ENCODE measurements at regions not wholly inside any gene's neighbourhood (a gene's known extent, or its start where the extent isn't known, plus 50 kb on each side); places are given as distances from the start of the nearest gene placed in this dataset.

- TF ChIP-seq CTCF (IDR thresholded peaks at IDR 0.05) (no peak), POLR2AphosphoS5 (IDR thresholded peaks at IDR 0.05) (no peak), POLR2A (IDR thresholded peaks at IDR 0.05) (no peak)
Measured at GRCh38 chr1:188363943-188364342, 1535.2 kb downstream of the PLA2G4A start.

Data from sigmoid colon (tissue), 4 donors.